Fibroblast of the aortic adventitia (primary cell): ENCODE measurements at regions not wholly inside any gene's neighbourhood (a gene's known extent, or its start where the extent isn't known, plus 50 kb on each side); places are given as distances from the start of the nearest gene placed in this dataset.

ENCODE experiments used
- DNase-seq: peaks from one replicate; pipeline ENCODE4 v3.0.0-alpha.2; 2010; ENCODE audit warnings: low read depth
- H3K4me3 ChIP-seq: 2 replicates; pipeline ENCODE4 v1.5.1; 2011; ENCODE audit warnings: low read depth, mild to moderate bottlenecking, control low read depth, low read length, moderate library complexity
- CTCF ChIP-seq: IDR thresholded peaks from 2 replicates; pipeline ENCODE4 v1.5.1; 2011; ENCODE audit warnings: mild to moderate bottlenecking, low read length, control low read depth, inconsistent platforms; ENCODE audit not compliant: insufficient read depth

GRCh38 chr11:62062223-62062861 lies 61.5 kb upstream of the INCENP start:
- TF ChIP-seq CTCF, result no peak
- no peak for DNase-seq
- H3K4me3 ChIP-seq, result no peak overlapping the region

- no peak for DNase-seq
- TF ChIP-seq CTCF, result no peak
- H3K4me3 ChIP-seq, result no peak overlapping the region
These were observed 62.2 kb upstream of the INCENP start for GRCh38 chr11:62061356-62062222.

DNA sequence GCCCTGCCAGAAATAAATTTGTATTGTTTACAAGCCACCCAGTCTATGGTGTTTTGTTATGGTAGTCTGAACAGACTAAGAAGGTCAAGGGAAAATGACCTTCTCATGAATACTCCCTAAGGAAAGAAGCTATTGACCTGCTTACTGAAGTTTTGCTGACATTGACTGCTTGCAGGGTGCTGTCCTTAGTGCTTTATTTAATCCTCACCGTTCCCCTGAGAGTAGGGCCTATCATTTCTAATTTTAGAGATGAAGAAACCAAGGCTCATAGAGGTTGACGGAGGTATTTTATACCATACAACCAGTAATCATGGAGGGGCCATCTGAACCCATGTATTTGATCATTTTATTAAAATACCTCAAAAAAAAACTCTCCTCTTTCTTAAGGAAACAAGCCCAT lies 66.7 kb upstream of the INCENP start:
- no peak for DNase-seq
- no peak for TF ChIP-seq CTCF

GRCh38 chr11:62055970-62056369 lies 67.8 kb upstream of the INCENP start:
- H3K4me3 ChIP-seq, result no peak overlapping the region
- no peak for DNase-seq
- no peak for TF ChIP-seq CTCF

More for the DNA sequence above, 66.7 kb upstream of the INCENP start:
- no peak overlapping the region for H3K4me3 ChIP-seq

GRCh38 chr11:62054484-62055121 lies 69.2 kb upstream of the INCENP start:
- peak; percentile 58 for TF ChIP-seq CTCF
- H3K4me3 ChIP-seq, result no peak overlapping the region
- peak; percentile 81 for DNase-seq

DNA sequence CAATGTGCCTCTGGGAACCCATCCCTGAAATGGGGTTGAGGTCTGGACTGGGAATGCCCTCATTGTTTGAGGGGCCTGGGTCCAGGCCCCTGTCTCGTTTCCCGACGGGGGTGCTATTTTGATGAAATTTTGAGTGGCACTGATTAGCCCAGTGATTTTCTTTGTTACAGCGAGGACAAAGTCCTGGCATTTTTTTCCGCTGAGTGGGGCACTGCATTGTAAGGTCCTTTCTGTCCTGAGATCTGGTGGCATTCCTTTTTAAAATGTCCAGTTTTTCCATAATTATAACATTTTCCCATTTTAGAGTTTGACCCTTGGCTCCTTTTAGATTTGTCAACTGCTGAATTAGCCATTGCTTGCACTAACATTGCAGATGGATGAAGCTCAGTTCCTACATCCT lies 69.7 kb upstream of the INCENP start:
- H3K4me3 ChIP-seq, result no peak overlapping the region
- DNase-seq, result no peak
- TF ChIP-seq CTCF, result no peak
